DMS114 treated with DMSO at 0.1 percent for 48 hours (cell line): ENCODE measurements at regions not wholly inside any gene's neighbourhood (a gene's known extent, or its start where the extent isn't known, plus 50 kb on each side); places are given as distances from the start of the nearest gene placed in this dataset.

Experiments
- DNase-seq: peaks from one replicate; lab custom pipeline; 2025; ENCODE audit not compliant: unreplicated experiment; lab: John Stamatoyannopoulos, UW

- no peak for DNase-seq
These were observed 267.3 kb upstream of the NPVF start for GRCh38 chr7:25495342-25496250.

- no peak for DNase-seq
These were observed 268.4 kb upstream of the NPVF start for GRCh38 chr7:25496476-25497368.

- DNase-seq: no peak
These were observed 272.2 kb upstream of the NPVF start for GRCh38 chr7:25500393-25500921.

- DNase-seq: no peak
These were observed 275.0 kb upstream of the NPVF start for GRCh38 chr7:25503306-25503705.

GRCh38 chr7:25512061-25512687 lies 283.9 kb upstream of the NPVF start:
- no peak for DNase-seq

- no peak for DNase-seq
These were observed 287.5 kb upstream of the NPVF start for GRCh38 chr7:25515633-25516275.

- no peak for DNase-seq
These were observed 289.6 kb upstream of the NPVF start for GRCh38 chr7:25517906-25518305.

- DNase-seq: no peak
These were observed 291.7 kb upstream of the NPVF start for GRCh38 chr7:25520017-25520416.

- no peak for DNase-seq
These were observed 292.2 kb upstream of the NPVF start for GRCh38 chr7:25520516-25520915.

GRCh38 chr7:25521236-25521635 lies 292.9 kb upstream of the NPVF start:
- DNase-seq: no peak

- no peak for DNase-seq
These were observed 294.4 kb upstream of the NPVF start for GRCh38 chr7:25522727-25523126.

GRCh38 chr7:25527665-25528170 lies 299.4 kb upstream of the NPVF start:
- no peak for DNase-seq

GRCh38 chr7:25529320-25529719 lies 301.0 kb upstream of the NPVF start:
- DNase-seq: no peak

- DNase-seq: no peak
These were observed 308.6 kb upstream of the NPVF start for GRCh38 chr7:25536851-25537250.

GRCh38 chr7:25537662-25538375 lies 309.5 kb upstream of the NPVF start:
- DNase-seq: no peak

- DNase-seq: no peak
These were observed 313.0 kb upstream of the NPVF start for GRCh38 chr7:25541094-25541821.

- no peak for DNase-seq
These were observed 313.6 kb upstream of the NPVF start for GRCh38 chr7:25541877-25542276.

GRCh38 chr7:25543210-25543609 lies 314.9 kb upstream of the NPVF start:
- DNase-seq: no peak

- no peak for DNase-seq
These were observed 315.5 kb upstream of the NPVF start for GRCh38 chr7:25543798-25544197.
